Bone marrow (tissue), 2 donors: ENCODE measurements at regions not wholly inside any gene's neighbourhood (a gene's known extent, or its start where the extent isn't known, plus 50 kb on each side); places are given as distances from the start of the nearest gene placed in this dataset.
"Not testable (repeated sequence)": the region's sequence is repeated elsewhere in the genome, so short reads cannot be mapped to it uniquely, and the experiment has no call there.

Experiments used
- DNase-seq, 2 donors: peaks; one replicate each; lab custom pipeline; 2025; lab: John Stamatoyannopoulos, UW

- not testable (repeated sequence) for DNase-seq
These were observed 442.6 kb downstream of the TMEM121 start for GRCh38 chr14:105969026-105969425.

- not testable (repeated sequence) for DNase-seq
These were observed 444.4 kb downstream of the TMEM121 start for GRCh38 chr14:105970821-105971220.

- DNase-seq = no peak
These were observed 445.5 kb downstream of the TMEM121 start for GRCh38 chr14:105971593-105972500.

GRCh38 chr14:105974902-105975301 lies 448.5 kb downstream of the TMEM121 start:
- peak in 1 of 2 donors; percentile 85 for DNase-seq

- no peak for DNase-seq
These were observed 452.4 kb downstream of the TMEM121 start for GRCh38 chr14:105978618-105979295.

- no peak for DNase-seq
These were observed 453.1 kb downstream of the TMEM121 start for GRCh38 chr14:105979446-105979845.

GRCh38 chr14:105980224-105980623 lies 453.8 kb downstream of the TMEM121 start:
- DNase-seq = no peak

- peak in 1 of 2 donors; percentile 88 for DNase-seq
These were observed 455.3 kb downstream of the TMEM121 start for GRCh38 chr14:105981517-105982302.

- no peak for DNase-seq
These were observed 456.3 kb downstream of the TMEM121 start for GRCh38 chr14:105982664-105983063.

- no peak for DNase-seq
These were observed 460.5 kb downstream of the TMEM121 start for GRCh38 chr14:105986894-105987284.

- no peak for DNase-seq
These were observed 461.2 kb downstream of the TMEM121 start for GRCh38 chr14:105987563-105987962.

GRCh38 chr14:105989566-105990302 lies 463.4 kb downstream of the TMEM121 start:
- DNase-seq = no peak

GRCh38 chr14:105991677-105992076 lies 465.3 kb downstream of the TMEM121 start:
- not testable (repeated sequence) for DNase-seq

GRCh38 chr14:105993814-105994213 lies 467.4 kb downstream of the TMEM121 start:
- DNase-seq = no peak

GRCh38 chr14:105995011-105995710 lies 468.8 kb downstream of the TMEM121 start:
- DNase-seq = peak in 1 of 2 donors; percentile 21

- not testable (repeated sequence) for DNase-seq
These were observed 472.2 kb downstream of the TMEM121 start for GRCh38 chr14:105998597-105998996.

GRCh38 chr14:105999361-106000028 lies 473.1 kb downstream of the TMEM121 start:
- peak in 1 of 2 donors; percentile 72 for DNase-seq

- DNase-seq = not testable (repeated sequence)
These were observed 473.7 kb downstream of the TMEM121 start for GRCh38 chr14:106000029-106000511.

- not testable (repeated sequence) for DNase-seq
These were observed 474.9 kb downstream of the TMEM121 start for GRCh38 chr14:106001277-106001676.

GRCh38 chr14:106003351-106003750 lies 477.0 kb downstream of the TMEM121 start:
- peak in 1 of 2 donors; percentile 68 for DNase-seq
